ENCODE measurements at regions not wholly inside any gene's neighbourhood (a gene's known extent, or its start where the extent isn't known, plus 50 kb on each side); places are given as distances from the start of the nearest gene placed in this dataset.
"Not testable (repeated sequence)": the region's sequence is repeated elsewhere in the genome, so short reads cannot be mapped to it uniquely, and the experiment has no call there.

GRCh38 chr4:112933790-112934189 lies 115.7 kb upstream of the ANK2 start:
- no peak for DNase-seq (ENCODE audit: low spot score in 2 of 2)
- FAIRE-seq, result no peak

- FAIRE-seq (peak; percentile 95), DNase-seq (ENCODE audit: low spot score in 2 of 2) (peak in 1 of 2 donors; percentile 27)
These were observed 110.9 kb upstream of the ANK2 start for GRCh38 chr4:112938461-112939058.

- FAIRE-seq (peak; percentile 83), DNase-seq (ENCODE audit: low spot score in 2 of 2) (no peak)
These were observed 109.6 kb upstream of the ANK2 start for GRCh38 chr4:112939901-112940300.

- DNase-seq (ENCODE audit: low spot score in 2 of 2), result no peak
- FAIRE-seq, result no peak
These were observed 109.1 kb upstream of the ANK2 start for GRCh38 chr4:112940336-112940735.

GRCh38 chr4:112942077-112942476 lies 107.4 kb upstream of the ANK2 start:
- no peak for FAIRE-seq
- DNase-seq (ENCODE audit: low spot score in 2 of 2), result no peak

- DNase-seq (ENCODE audit: low spot score in 2 of 2) (no peak), FAIRE-seq (no peak)
These were observed 106.5 kb upstream of the ANK2 start for GRCh38 chr4:112942997-112943396.

- DNase-seq (ENCODE audit: low spot score in 2 of 2), result no peak
- FAIRE-seq, result no peak
These were observed 105.4 kb upstream of the ANK2 start for GRCh38 chr4:112944006-112944405.

GRCh38 chr4:112946127-112946526 lies 103.3 kb upstream of the ANK2 start:
- DNase-seq (ENCODE audit: low spot score in 2 of 2) (no peak), FAIRE-seq (no peak)

GRCh38 chr4:112947616-112948015 lies 101.8 kb upstream of the ANK2 start:
- FAIRE-seq (no peak), DNase-seq (ENCODE audit: low spot score in 2 of 2) (no peak)

GRCh38 chr4:112951362-112952312 lies 97.8 kb upstream of the ANK2 start:
- no peak for DNase-seq (ENCODE audit: low spot score in 2 of 2)
- peak; percentile 95 for FAIRE-seq

- FAIRE-seq (peak; percentile 33), DNase-seq (ENCODE audit: low spot score in 2 of 2) (no peak)
These were observed 97.1 kb upstream of the ANK2 start for GRCh38 chr4:112952313-112952700.

GRCh38 chr4:112953262-112953661 lies 96.2 kb upstream of the ANK2 start:
- DNase-seq (ENCODE audit: low spot score in 2 of 2) (no peak), FAIRE-seq (no peak)

- FAIRE-seq (peak; percentile 60), DNase-seq (ENCODE audit: low spot score in 2 of 2) (no peak)
These were observed 95.2 kb upstream of the ANK2 start for GRCh38 chr4:112954286-112954685.

- peak; percentile 33 for FAIRE-seq
- DNase-seq (ENCODE audit: low spot score in 2 of 2), result no peak
These were observed 93.0 kb upstream of the ANK2 start for GRCh38 chr4:112956484-112956896.

GRCh38 chr4:112957764-112958163 lies 91.7 kb upstream of the ANK2 start:
- FAIRE-seq; DNase-seq (ENCODE audit: low spot score in 2 of 2): not testable (repeated sequence)

- FAIRE-seq, result no peak
- DNase-seq (ENCODE audit: low spot score in 2 of 2), result no peak
These were observed 82.6 kb upstream of the ANK2 start for GRCh38 chr4:112966701-112967488.

- FAIRE-seq (no peak), DNase-seq (ENCODE audit: low spot score in 2 of 2) (no peak)
These were observed 80.8 kb upstream of the ANK2 start for GRCh38 chr4:112968451-112969159.

GRCh38 chr4:112970903-112971302 lies 78.5 kb upstream of the ANK2 start:
- peak; percentile 89 for FAIRE-seq
- no peak for DNase-seq (ENCODE audit: low spot score in 2 of 2)

- no peak for FAIRE-seq
- no peak for DNase-seq (ENCODE audit: low spot score in 2 of 2)
These were observed 75.7 kb upstream of the ANK2 start for GRCh38 chr4:112973750-112974251.

Measured in frontal cortex (tissue), 3 donors.